ENCODE measurements at regions not wholly inside any gene's neighbourhood (a gene's known extent, or its start where the extent isn't known, plus 50 kb on each side); places are given as distances from the start of the nearest gene placed in this dataset.

DNA sequence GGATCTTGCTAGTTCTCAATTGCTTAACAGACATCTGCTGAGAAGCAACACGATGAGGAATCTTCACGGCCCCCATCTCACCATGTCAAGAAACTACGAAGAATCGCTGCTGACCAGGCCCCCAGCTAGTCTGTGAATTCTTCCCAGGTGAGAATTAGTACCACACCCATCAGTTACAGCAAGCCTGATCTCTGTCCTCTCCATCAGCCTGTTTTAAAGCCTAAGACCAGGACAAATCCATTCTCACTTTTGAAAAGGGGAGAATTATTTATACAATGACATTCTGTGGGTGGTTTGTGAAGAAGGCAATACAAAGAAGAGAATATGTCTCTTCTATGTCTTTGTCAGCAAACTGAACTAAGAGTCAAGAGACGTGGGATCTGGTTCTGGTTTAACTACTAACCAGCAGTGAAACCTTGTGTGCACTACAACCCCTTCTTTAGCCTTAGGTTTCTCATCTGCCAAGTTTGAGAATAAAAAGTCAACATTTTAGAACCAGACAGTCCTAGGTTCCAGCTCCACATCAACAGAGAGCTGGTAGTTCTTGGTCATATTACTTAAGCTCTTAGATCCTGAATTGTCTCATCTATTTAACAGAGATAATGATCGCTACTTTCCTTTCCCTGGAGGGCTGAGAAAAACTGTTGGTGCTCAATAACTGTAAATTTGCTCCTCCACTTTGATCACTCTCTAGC is 160.4 kb upstream of the RORA start:
- Histone ChIP-seq H3K27ac (ENCODE audit: low read depth, low read length) (no peak overlapping the region), H3K4me3 (ENCODE audit: low read length in 3 of 3) (no peak overlapping the region), H3K36me3 (ENCODE audit: control insufficient read depth in 3 of 3, insufficient read depth in 3 of 3, low read length in 3 of 3) (no peaks in the 10 kb centered on the region), H3K9me3 (ENCODE audit: control insufficient read depth in 3 of 3, low read length in 3 of 3) (no peaks in the 10 kb centered on the region), H3K27me3 (ENCODE audit: control insufficient read depth in 3 of 3, insufficient read depth in 3 of 3, low read length in 3 of 3) (no peaks in the 10 kb centered on the region), H3K9ac (ENCODE audit: low read depth in 1 of 3, low read length in 3 of 3) (no peak overlapping the region), H3K4me1 (ENCODE audit: control insufficient read depth in 3 of 3, insufficient read depth in 3 of 3, low read length in 3 of 3) (peaks cover 4 to 5% (median 5%) of the 10 kb centered on the region in 3 donors)

DNA sequence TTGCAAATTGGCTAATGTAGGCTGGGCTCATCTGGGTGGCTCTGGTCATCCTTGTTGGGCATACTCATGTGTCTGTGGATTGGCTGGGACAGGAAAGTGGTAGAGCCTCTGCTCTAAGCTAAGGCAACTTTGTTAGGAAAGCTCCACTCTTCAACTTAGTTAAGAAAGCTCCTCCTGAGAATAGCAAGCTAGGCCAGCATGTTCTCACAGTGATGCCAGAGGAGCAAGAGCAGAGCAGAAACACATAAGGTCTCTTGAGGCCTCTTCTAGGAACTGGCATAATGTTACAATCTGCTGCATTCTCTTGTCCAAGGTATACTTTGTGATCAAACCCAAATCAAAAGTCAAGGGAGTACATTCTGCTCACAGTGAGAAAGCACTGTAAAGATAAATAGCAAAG is 158.6 kb upstream of the RORA start:
- H3K27ac ChIP-seq (ENCODE audit: low read depth, low read length): no peak overlapping the region
- H3K9me3 ChIP-seq (ENCODE audit: control insufficient read depth in 3 of 3, low read length in 3 of 3): no peaks in the 10 kb centered on the region
- H3K9ac ChIP-seq (ENCODE audit: low read depth in 1 of 3, low read length in 3 of 3): no peak overlapping the region
- no peaks in the 10 kb centered on the region for H3K4me1 ChIP-seq (ENCODE audit: control insufficient read depth in 3 of 3, insufficient read depth in 3 of 3, low read length in 3 of 3)
- H3K4me3 ChIP-seq (ENCODE audit: low read length in 3 of 3): no peak overlapping the region
- H3K36me3 ChIP-seq (ENCODE audit: control insufficient read depth in 3 of 3, insufficient read depth in 3 of 3, low read length in 3 of 3): no peaks in the 10 kb centered on the region
- H3K27me3 ChIP-seq (ENCODE audit: control insufficient read depth in 3 of 3, insufficient read depth in 3 of 3, low read length in 3 of 3): no peaks in the 10 kb centered on the region

DNA sequence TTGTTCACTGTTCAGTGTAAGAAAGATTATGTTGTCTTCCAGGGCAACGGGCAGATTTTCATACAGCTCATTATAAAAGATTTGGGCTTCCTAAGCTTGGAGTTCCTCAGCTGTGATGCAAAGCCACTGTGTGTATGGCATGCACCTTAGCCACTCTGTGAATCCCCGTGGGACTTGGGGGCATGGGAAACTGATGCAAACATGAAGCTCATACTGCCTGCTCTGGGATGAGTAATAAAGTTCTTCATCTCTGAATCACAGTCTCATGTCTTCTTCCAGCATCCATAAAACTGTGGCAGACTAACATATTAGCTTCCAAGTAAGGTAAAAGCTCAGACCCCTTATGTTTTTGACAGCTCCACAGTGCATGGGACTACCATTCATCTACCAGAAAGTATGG is 154.3 kb upstream of the RORA start:
- no peaks in the 10 kb centered on the region for H3K36me3 ChIP-seq (ENCODE audit: control insufficient read depth in 3 of 3, insufficient read depth in 3 of 3, low read length in 3 of 3)
- H3K4me1 ChIP-seq (ENCODE audit: control insufficient read depth in 3 of 3, insufficient read depth in 3 of 3, low read length in 3 of 3): no peaks in the 10 kb centered on the region
- no peaks in the 10 kb centered on the region for H3K27me3 ChIP-seq (ENCODE audit: control insufficient read depth in 3 of 3, insufficient read depth in 3 of 3, low read length in 3 of 3)
- no peak overlapping the region for H3K27ac ChIP-seq (ENCODE audit: low read depth, low read length)
- no peak overlapping the region for H3K9ac ChIP-seq (ENCODE audit: low read depth in 1 of 3, low read length in 3 of 3)
- H3K9me3 ChIP-seq (ENCODE audit: control insufficient read depth in 3 of 3, low read length in 3 of 3): no peaks in the 10 kb centered on the region
- H3K4me3 ChIP-seq (ENCODE audit: low read length in 3 of 3): no peak overlapping the region

DNA sequence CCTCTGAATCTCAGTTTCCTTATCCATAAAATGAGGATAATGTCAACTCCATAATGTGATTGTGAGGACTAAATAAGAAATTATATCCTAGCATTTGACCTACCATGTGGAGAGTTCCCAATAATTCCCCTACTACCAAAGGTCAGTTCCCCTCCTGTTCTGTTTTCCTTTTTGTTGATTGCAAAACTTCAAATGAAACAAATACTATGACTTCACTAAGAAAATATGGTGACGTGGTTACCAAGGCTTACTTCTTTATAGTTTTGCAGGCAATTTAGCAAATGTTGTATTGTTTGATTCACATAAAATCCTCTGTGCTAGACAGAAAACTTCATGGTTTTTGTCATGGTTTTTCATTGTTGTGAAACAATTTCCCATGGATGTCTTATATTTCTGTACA is 153.8 kb upstream of the RORA start:
- H3K36me3 ChIP-seq (ENCODE audit: control insufficient read depth in 3 of 3, insufficient read depth in 3 of 3, low read length in 3 of 3): no peaks in the 10 kb centered on the region
- no peaks in the 10 kb centered on the region for H3K4me1 ChIP-seq (ENCODE audit: control insufficient read depth in 3 of 3, insufficient read depth in 3 of 3, low read length in 3 of 3)
- no peak overlapping the region for H3K9ac ChIP-seq (ENCODE audit: low read depth in 1 of 3, low read length in 3 of 3)
- no peak overlapping the region for H3K4me3 ChIP-seq (ENCODE audit: low read length in 3 of 3)
- no peaks in the 10 kb centered on the region for H3K9me3 ChIP-seq (ENCODE audit: control insufficient read depth in 3 of 3, low read length in 3 of 3)
- H3K27me3 ChIP-seq (ENCODE audit: control insufficient read depth in 3 of 3, insufficient read depth in 3 of 3, low read length in 3 of 3): no peaks in the 10 kb centered on the region
- H3K27ac ChIP-seq (ENCODE audit: low read depth, low read length): no peak overlapping the region

DNA sequence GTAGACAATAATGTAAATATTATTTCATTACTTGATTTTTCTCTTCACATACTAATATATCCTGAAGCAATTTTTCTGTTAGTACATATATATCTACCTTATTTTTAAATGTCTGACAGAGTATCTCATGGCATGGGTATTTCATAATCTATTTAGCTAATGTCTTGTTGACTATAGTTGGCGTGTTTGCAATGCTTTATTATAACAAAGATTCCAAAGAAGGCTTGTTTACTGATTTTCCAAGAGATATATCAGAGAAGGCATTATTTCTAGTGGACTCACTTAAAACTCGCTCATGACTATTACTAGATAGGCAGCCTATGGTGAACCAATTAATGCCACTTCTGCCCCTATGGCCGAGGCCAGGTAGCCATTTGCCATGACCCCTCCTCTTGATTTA is 152.4 kb upstream of the RORA start:
- H3K4me3 ChIP-seq (ENCODE audit: low read length in 3 of 3): no peak overlapping the region
- H3K9ac ChIP-seq (ENCODE audit: low read depth in 1 of 3, low read length in 3 of 3): no peak overlapping the region
- H3K9me3 ChIP-seq (ENCODE audit: control insufficient read depth in 3 of 3, low read length in 3 of 3): no peaks in the 10 kb centered on the region
- no peak overlapping the region for H3K27ac ChIP-seq (ENCODE audit: low read depth, low read length)
- no peaks in the 10 kb centered on the region for H3K27me3 ChIP-seq (ENCODE audit: control insufficient read depth in 3 of 3, insufficient read depth in 3 of 3, low read length in 3 of 3)
- no peaks in the 10 kb centered on the region for H3K4me1 ChIP-seq (ENCODE audit: control insufficient read depth in 3 of 3, insufficient read depth in 3 of 3, low read length in 3 of 3)
- H3K36me3 ChIP-seq (ENCODE audit: control insufficient read depth in 3 of 3, insufficient read depth in 3 of 3, low read length in 3 of 3): no peaks in the 10 kb centered on the region

DNA sequence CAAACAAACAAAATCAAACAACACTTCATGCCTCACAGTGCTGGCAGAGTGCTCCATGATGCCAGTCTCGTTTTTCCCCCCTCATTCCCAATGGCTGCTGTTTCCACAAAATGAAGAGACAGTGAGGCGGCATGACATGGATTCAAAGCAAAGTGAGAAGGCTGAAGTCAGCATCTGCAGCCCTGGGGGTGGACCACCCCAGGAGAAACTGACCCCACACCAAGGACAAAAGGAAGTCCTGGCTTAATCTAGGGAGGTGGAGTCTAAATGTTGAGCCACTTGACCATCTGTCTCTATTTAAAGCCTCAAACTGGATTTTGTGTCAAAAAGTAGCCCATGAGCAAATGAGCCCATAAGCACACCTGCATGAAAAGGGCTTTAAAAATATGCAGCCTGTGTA is 151.2 kb upstream of the RORA start:
- Histone ChIP-seq H3K27me3 (ENCODE audit: control insufficient read depth in 3 of 3, insufficient read depth in 3 of 3, low read length in 3 of 3) (no peaks in the 10 kb centered on the region), H3K27ac (ENCODE audit: low read depth, low read length) (no peak overlapping the region), H3K9me3 (ENCODE audit: control insufficient read depth in 3 of 3, low read length in 3 of 3) (no peaks in the 10 kb centered on the region), H3K4me3 (ENCODE audit: low read length in 3 of 3) (no peak overlapping the region), H3K36me3 (ENCODE audit: control insufficient read depth in 3 of 3, insufficient read depth in 3 of 3, low read length in 3 of 3) (no peaks in the 10 kb centered on the region), H3K9ac (ENCODE audit: low read depth in 1 of 3, low read length in 3 of 3) (no peak overlapping the region), H3K4me1 (ENCODE audit: control insufficient read depth in 3 of 3, insufficient read depth in 3 of 3, low read length in 3 of 3) (no peaks in the 10 kb centered on the region)

DNA sequence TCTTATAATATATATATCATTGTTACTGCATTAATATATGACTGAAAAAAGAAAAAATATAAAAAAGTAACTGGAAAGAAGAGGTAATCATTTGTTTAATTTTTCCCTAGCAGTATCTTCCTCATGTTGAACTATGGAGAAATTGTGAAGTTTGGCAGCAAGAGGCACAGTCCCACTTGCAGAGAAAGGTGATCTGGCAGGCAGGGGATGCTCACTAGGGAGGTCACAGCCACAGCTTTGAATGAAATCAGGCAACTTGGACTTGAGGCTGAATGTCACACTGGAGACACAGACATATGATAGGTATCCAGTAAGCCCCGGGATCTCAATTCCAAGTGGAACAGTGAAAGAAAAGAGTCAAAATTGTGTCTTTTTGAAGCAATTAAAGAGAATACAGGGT is 149.9 kb upstream of the RORA start:
- H3K36me3 ChIP-seq (ENCODE audit: control insufficient read depth in 3 of 3, insufficient read depth in 3 of 3, low read length in 3 of 3): no peaks in the 10 kb centered on the region
- no peaks in the 10 kb centered on the region for H3K4me1 ChIP-seq (ENCODE audit: control insufficient read depth in 3 of 3, insufficient read depth in 3 of 3, low read length in 3 of 3)
- H3K27ac ChIP-seq (ENCODE audit: low read depth, low read length): no peak overlapping the region
- H3K9ac ChIP-seq (ENCODE audit: low read depth in 1 of 3, low read length in 3 of 3): no peak overlapping the region
- peaks cover 0 to 2% (median 0%) of the 10 kb centered on the region in 3 donors for H3K9me3 ChIP-seq (ENCODE audit: control insufficient read depth in 3 of 3, low read length in 3 of 3)
- H3K4me3 ChIP-seq (ENCODE audit: low read length in 3 of 3): no peak overlapping the region
- H3K27me3 ChIP-seq (ENCODE audit: control insufficient read depth in 3 of 3, insufficient read depth in 3 of 3, low read length in 3 of 3): no peaks in the 10 kb centered on the region

DNA sequence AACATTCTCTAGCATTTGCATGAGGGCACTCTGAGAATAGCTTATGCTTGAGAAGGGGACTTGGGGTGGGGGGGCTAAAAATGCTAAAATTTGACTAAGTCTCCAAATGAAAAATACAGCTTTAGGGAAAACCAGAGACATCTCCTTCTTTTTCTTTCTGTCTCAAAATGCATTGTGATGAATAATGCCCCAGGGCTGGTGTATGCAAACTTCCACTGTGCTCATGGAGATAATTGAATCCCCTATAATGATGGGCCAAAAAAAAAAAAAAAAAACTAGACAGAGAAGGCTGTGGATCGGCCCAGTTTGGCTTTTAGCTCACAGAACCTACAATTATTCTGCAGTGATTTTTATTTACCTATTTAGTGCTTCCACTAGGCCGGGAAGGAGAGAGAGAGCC is 147.9 kb upstream of the RORA start:
- H3K4me3 ChIP-seq (ENCODE audit: low read length in 3 of 3): no peak overlapping the region
- H3K27ac ChIP-seq (ENCODE audit: low read depth, low read length): no peak overlapping the region
- no peaks in the 10 kb centered on the region for H3K4me1 ChIP-seq (ENCODE audit: control insufficient read depth in 3 of 3, insufficient read depth in 3 of 3, low read length in 3 of 3)
- H3K9ac ChIP-seq (ENCODE audit: low read depth in 1 of 3, low read length in 3 of 3): no peak overlapping the region
- no peaks in the 10 kb centered on the region for H3K27me3 ChIP-seq (ENCODE audit: control insufficient read depth in 3 of 3, insufficient read depth in 3 of 3, low read length in 3 of 3)
- H3K9me3 ChIP-seq (ENCODE audit: control insufficient read depth in 3 of 3, low read length in 3 of 3): peaks cover 0 to 3% (median 0%) of the 10 kb centered on the region in 3 donors
- no peaks in the 10 kb centered on the region for H3K36me3 ChIP-seq (ENCODE audit: control insufficient read depth in 3 of 3, insufficient read depth in 3 of 3, low read length in 3 of 3)

DNA sequence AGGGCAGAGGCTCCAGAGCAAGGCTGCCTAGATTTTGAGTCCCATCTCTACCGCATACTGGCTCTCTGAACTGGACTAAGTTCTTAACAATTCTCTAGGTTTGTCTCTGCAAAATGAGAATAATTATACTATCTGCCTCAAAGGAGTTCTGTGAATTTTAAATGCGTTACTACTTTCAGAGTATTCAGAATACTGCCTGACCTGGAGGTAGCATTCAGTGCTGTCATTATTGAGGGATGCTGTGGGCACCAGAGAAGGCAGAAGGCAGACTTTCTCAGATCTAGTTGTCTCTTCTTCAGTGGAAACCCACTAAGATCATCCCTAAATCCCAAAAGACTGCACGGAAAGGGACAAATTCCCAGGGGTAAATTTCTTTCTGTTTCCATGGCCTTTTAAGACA is 147.4 kb upstream of the RORA start:
- Histone ChIP-seq H3K9ac (ENCODE audit: low read depth in 1 of 3, low read length in 3 of 3) (no peak overlapping the region), H3K27me3 (ENCODE audit: control insufficient read depth in 3 of 3, insufficient read depth in 3 of 3, low read length in 3 of 3) (no peaks in the 10 kb centered on the region), H3K4me1 (ENCODE audit: control insufficient read depth in 3 of 3, insufficient read depth in 3 of 3, low read length in 3 of 3) (no peaks in the 10 kb centered on the region), H3K36me3 (ENCODE audit: control insufficient read depth in 3 of 3, insufficient read depth in 3 of 3, low read length in 3 of 3) (no peaks in the 10 kb centered on the region), H3K9me3 (ENCODE audit: control insufficient read depth in 3 of 3, low read length in 3 of 3) (peaks cover 0 to 3% (median 0%) of the 10 kb centered on the region in 3 donors), H3K4me3 (ENCODE audit: low read length in 3 of 3) (no peak overlapping the region), H3K27ac (ENCODE audit: low read depth, low read length) (no peak overlapping the region)

DNA sequence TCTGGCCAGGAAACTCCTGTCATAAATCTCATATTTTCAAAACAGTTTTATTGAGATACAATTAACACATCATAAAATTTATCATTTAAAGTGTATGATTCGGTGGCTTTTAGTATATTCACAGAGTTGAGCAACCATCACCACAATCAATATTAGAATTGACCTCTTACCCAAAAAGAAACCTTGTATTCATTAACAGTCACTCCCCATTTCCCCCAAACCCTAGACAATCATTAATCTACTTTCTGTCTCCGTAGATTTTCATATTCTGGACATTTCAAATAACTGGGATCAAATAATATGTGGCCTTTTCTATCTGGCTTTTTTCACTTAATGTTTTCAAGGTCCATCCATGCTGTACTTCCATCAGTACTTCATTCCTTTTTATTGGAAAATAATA is 145.7 kb upstream of the RORA start:
- no peaks in the 10 kb centered on the region for H3K4me1 ChIP-seq (ENCODE audit: control insufficient read depth in 3 of 3, insufficient read depth in 3 of 3, low read length in 3 of 3)
- no peak overlapping the region for H3K27ac ChIP-seq (ENCODE audit: low read depth, low read length)
- H3K9ac ChIP-seq (ENCODE audit: low read depth in 1 of 3, low read length in 3 of 3): no peak overlapping the region
- H3K9me3 ChIP-seq (ENCODE audit: control insufficient read depth in 3 of 3, low read length in 3 of 3): peaks cover 0 to 3% (median 0%) of the 10 kb centered on the region in 3 donors
- H3K27me3 ChIP-seq (ENCODE audit: control insufficient read depth in 3 of 3, insufficient read depth in 3 of 3, low read length in 3 of 3): no peaks in the 10 kb centered on the region
- no peak overlapping the region for H3K4me3 ChIP-seq (ENCODE audit: low read length in 3 of 3)
- H3K36me3 ChIP-seq (ENCODE audit: control insufficient read depth in 3 of 3, insufficient read depth in 3 of 3, low read length in 3 of 3): no peaks in the 10 kb centered on the region
